Glomerular endothelial cell (primary cell): ENCODE measurements at regions not wholly inside any gene's neighbourhood (a gene's known extent, or its start where the extent isn't known, plus 50 kb on each side); places are given as distances from the start of the nearest gene placed in this dataset.
"Not testable (repeated sequence)": the region's sequence is repeated elsewhere in the genome, so short reads cannot be mapped to it uniquely, and the experiment has no call there.

Experiments
- DNase-seq: peaks from one replicate; pipeline ENCODE4 v3.0.0-alpha.2; 2011; ENCODE audit warnings: low read depth, low spot score; ENCODE audit errors: extremely low read depth

DNA sequence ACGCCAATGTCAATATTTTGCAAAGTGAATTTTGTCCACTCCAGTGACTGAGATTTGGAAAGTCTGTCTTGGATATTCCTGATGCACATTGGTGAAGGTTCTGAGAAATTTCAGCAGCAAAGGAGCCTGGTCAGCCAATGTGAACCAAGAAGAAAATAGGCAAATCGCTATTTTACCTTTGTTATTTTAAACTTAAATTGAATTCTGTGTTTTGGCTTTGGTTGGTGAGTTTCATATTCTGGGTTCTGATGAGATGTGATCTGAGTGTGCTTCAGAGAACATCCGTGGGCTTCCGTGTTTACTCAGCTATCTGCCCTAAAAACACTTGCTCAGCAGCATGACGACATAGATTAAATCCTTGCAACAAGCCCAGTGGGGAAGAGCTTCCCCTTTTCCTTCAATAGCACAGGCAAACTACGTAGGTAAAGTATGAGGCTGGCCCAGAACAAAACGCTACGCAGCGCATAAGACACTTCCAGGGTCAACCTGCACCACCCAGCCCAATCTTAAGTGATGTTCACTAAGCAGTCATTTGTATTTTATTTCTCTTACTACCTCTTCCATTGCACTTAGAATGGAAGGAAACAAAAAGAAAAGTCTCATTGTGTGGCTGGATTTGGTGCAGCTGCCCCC is 176.4 kb upstream of the KAZN start:
- DNase-seq: no peak

DNA sequence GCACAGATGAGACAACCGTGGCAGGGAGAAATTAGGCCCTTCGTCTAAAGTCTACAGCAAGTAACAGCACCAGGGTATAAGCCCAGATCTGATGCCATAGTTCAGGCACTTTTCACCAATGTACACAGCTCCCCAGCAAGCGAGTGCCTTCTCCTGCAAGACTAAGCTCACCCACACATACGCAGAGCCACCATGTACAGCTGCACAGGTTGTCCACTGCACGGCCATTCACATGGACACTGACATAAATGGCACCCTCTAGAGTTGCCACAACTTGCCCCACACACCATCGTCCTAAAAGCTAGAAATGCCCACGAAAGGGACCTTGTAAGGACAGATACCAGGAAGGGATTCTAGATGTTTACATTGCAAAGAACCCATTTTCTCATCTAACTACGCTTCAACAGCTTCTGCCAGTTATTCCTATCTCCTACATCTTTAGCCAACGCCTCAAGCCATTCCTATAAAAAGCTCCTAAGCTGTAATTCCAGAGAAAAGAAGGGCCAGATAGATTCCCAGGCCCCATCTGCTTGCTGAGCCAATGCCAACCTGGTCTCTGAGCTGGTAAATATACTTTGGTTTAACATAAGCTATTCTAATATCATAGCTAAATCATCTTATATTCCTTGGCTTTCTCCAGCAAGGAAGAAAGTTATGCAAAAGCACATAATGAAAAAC is 174.0 kb upstream of the KAZN start:
- no peak for DNase-seq

DNA sequence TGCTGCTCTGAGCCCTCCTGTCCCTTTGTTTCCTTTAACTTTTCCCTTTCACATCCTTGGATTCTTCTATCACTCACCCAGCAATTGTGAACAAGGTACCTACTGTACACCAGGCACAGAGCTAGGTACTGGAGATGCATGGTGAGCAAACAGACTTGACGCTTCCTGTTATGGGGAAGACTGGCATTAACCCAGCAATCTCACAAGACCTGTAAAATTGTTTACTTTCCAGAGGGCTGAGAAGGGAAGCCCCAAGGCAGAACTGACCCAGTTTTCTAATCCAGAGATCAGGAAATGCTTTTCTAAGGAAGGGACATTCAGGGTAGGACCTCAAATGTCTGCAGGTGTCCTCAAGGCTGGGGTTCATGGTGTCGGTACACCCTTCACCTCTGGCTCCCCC is 171.6 kb upstream of the KAZN start:
- DNase-seq: no peak

DNA sequence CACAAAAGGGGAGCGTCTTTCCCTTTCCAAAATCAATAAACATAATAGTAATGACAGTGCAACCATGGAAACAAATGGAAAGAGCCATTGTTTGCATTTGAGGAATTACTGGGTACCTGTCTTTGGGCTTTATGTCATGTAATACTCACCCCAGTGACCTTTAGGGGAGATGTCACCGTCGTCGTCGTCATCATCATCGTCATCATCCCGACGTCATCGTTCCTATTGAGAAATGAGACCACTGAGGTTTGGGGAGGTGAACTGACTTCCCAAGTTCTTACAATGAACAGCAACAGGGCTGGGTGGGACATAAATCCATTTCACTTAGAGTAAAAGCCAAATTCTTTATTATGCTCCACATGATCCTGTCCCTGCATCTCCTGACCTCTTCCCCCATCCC is 168.9 kb upstream of the KAZN start:
- DNase-seq: no peak

DNA sequence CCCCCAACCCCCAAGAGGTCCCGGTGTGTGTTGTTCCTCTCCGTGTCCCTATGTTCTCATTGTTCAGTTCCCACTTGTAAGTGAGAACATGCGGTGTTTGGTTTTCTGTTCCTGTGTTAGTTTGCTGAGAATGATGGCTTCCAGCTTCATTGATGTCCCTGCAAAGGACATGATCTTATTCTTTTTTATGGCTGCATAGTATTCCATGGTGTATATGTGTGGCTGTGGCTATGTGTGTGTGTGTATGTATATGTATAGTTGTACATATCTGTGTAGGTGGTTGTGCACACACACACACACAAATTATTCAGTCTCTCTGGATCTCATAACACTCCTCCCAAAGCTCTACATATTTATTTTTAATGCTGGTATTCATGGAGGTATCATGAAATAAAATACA is 165.8 kb upstream of the KAZN start:
- DNase-seq: not testable (repeated sequence)

DNA sequence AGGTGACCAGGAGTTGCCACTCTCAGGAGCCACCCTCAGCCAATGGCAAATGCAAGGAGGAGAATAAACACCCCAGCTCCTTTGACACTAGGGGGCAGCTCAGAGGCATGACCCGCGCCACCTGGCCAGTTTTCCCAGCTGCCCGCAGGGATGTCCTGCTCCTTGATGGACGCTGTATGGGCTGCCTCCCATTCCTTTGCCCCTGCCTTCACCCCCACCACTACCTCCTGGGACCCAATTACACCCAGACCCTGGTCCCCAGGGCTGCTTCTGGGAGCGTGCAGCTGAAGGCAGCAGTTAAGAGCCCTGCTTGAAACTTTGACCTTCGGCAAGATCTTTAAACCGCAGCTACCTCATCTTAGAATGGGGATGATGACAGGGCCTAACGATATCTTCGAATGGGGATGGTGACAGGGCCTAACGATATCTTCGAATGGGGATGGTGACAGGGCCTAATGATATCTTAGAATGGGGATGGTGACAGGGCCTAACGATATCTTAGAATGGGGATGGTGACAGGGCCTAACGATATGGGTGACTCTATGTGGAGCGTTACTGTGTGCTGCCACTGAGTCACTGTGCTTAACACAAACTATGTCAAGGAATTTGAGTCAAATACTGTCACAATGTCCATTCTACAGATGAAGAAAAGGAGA is 163.0 kb upstream of the KAZN start:
- DNase-seq: no peak

DNA sequence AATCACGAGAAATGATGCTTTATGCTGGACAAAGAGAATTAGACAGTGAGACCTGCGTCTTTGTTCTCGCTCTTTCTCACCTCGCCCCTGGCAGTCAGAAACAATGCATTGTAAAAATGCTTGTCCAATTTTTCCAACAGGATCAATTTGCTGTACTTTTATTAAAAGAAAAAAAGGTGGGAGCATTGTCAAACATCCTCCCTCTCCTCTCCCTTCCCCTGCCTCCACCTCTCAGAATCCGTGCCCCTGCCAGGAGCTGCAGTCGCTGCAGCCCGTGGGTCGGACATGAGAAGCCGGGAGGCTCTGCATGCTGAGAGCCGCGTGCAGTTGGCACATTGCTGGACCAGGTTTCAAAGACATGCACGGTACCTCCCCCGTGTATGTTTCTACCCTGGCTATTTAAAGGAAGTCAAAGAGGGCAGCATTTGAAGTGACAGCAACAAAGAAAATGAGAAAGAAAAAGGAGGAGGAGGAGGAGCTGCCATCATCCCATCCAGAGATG is 161.0 kb upstream of the KAZN start:
- no peak for DNase-seq

DNA sequence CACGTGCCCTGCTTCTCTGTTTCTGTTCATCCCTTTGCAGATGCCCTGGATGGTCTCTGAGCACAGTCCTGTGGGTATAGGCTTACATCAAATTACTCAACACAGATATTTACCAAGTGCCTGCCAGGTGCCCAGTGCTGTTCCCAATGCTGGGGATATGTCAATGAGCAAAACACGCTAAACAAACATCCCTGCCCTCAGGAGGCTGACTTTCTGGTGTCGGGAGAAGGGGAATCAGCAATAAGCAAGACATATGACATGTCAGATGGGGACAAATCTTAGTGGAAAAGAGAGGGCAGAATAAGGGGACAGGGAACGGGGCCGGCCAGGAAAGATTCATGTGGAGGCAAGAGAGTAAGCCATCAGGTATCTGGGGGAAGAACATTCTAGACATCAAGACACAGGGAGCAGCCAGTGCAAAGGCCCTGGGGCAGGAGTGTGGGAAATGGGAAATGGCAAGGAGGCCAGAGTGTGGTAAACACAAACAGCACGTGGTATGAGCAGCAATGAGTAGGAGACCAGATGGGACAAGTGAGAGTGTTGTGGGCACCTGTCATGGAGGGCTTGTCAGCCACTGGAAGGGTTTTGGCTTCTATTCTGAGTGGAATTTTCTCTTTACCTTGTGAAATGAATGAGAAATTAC is 160.2 kb upstream of the KAZN start:
- no peak for DNase-seq

DNA sequence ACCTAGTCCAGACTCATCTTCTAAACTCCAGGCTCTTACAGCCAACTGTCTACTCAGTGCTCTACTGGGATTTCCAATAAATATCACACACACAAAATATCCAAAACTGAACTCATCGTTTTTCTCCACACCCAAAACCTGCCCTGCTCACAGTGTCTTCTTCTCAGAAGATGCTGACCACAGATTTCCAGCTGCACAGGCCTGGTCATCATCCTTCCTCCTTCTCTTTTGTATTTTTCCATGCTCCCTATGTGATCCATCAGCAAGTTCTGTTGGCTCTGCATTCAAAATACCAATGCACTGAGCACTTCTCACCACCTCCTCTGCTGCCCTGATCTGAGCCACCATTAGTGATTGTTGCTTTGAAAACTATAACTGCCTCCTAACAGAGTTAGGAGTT is 159.5 kb upstream of the KAZN start:
- DNase-seq: no peak

DNA sequence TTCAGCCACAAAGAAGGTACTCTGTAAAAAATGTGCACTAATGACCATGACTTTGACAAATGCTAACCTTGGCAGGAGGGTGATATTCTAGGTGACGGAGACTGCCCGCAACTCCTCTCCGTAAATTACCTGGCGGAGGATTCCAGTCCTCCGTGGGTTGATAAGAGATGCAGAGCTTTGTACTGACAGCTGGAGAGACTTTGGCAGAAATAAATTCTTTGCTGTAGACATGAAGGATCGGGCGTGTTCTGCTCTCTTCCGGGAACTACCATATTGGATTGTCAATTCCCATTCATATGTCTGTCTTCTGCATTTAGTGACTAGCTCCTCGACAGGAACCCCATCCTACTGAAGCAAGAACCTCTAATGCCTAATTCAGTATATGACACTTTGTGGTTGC is 158.3 kb upstream of the KAZN start:
- DNase-seq: no peak

DNA sequence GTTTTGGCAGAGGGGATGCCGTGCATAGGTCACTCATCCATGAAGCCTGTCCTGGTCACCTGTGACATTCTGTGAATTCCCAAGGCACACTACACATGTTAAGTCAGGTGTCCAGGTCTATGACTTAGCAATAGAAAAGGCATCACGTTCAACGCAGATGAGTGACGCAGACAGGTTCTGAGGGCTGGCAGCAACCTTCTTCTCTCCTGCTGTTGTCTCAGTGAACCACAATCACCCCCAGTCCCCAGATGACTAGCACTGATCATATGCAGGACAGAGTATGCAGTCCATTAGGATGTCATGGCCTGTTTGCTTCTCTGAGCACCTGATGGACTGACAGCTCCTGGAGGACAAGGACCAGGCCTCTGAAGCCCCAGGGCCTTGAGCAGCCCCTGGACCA is 157.8 kb upstream of the KAZN start:
- DNase-seq: no peak

DNA sequence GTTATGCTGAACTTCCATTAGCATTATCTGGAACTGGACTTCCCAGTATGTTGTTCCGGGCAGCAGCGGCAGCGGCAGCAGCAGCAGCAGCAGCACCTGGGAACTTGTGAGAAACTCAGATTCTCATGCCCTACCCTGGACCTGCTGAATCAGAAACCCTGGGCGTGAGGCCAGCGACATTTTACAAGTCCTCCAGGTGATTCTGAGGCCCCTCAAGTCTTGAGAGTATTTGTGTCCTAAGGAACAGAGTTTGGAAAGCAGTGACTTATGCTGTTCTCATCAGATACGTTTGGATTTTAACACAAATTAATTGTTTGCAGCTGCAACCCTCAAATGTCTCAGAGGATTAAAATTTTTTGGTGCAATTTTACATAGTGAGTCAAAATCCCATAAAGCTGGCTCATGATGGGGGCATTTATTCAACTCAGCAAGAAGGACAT is 157.2 kb upstream of the KAZN start:
- DNase-seq: no peak

DNA sequence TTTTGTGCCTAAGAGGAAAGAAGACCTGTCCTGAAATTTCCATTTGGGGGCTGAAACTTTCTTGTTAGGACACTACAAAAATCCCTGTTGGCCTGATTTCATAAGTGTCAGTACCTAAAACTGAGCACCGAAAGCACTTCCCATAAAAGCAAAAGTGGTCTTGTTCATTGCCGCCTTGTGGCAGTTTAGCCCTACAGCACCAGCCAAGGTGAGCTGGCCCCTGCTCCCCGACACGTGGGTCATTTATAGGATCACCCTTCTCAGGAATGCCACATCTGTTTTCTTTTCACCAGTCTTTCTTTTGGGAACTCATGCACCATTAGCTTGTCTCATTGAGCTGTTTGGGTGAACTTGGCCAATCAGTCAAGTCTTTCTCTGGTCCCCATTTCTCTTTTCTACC is 155.8 kb upstream of the KAZN start:
- DNase-seq: no peak

DNA sequence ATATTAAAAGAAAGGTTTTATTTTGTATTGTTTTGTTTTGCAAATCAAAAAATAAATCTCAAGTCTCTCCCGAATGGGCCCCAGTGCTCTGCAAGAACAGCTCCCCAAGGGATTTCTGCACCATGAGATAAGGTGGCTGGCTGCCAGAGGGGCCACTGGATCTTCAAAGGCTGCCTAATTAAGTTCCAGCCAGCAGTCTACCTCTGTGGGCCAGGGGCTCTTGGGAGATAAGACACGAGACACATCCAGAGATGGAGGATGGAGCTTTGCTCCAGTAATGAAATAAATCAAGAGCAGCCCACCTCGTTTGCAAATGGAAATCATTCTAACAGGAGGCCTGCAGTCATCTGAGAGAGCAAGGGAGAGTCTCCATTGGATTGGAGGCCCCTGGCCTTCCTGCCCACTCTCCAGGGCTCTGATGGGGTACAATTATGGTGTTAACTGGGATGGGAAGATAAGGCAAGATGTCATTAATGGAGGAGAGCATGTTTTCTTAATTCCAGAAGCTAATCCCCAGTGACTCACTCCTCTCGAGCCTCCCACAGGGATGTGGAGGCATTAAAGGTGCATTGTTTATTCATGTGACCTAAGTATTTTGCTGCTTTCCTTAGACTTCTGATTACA is 155.2 kb upstream of the KAZN start:
- no peak for DNase-seq

DNA sequence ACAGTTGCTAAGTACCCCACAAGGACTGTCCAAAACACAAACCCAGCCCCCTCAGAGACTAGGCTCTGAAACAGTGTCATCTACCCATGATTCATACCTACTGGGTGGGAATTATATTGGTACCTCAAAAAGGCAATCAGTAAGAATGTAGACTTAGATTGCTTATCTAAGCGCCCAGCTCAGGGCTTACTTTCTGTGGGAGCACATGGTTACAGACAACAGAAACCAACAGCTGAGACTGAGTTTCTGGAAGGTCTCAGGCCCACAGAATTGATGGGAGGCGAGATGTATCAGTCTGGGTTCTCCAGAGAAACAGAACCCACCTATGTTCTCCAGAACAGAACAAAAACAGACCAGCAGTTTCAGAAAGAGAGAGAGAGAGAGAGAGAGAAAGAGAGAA is 147.3 kb upstream of the KAZN start:
- no peak for DNase-seq

DNA sequence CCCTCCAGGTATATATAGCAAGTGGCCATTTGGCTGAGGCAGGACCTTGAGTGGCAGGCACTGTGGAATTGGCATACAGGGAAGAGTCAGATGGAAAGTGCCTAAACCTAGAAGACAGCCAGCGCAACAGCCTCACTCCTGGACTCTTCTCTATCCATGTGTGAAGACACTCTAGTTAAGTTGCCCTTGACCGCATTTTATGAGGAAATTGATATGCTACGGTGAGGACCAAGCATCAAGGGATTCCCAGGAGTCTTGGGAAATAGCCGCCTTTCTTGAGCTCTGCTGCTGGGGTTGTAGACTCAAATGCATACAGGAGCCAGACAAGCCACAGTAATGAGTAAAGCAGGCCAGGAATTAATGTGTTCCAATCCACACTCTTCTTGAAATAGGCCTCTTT is 145.9 kb upstream of the KAZN start:
- DNase-seq: no peak

DNA sequence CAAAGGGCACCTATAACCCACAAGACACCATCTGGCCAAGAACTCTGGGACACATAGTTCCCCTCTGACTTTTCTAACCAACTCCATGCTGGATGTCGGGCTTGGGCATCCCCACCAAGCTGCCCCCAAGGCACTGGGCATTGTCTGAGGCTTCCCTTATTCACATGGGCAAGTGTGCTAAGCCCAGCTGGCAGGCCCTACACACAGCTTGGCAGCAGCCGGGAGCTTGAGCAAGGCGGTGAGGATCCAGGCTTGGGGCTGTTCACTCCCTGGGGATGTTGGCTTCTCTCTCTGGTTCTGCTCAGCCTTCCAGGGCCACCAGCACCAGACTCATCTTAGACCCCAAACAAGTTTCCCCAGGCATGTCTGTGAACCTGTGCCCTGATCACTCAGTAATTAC is 138.3 kb upstream of the KAZN start:
- no peak for DNase-seq

DNA sequence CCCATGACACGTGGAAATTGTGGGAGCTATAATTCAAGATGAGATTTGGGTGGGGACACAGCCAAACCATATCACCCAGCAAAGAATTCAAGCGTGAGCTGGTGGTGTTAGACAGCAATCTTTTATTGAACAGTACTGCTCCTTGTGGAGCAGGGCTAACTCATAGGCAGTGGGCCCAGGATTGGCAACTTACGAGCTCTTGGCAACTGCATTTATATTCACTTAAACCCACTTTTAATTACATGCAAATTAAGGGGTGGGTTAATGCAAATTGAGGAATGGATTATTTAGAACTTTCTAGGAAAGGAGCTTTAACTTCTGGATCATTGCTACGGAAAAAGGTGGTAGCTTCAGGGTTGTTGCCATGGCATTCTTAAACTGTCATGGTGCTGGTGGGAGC is 135.6 kb upstream of the KAZN start:
- DNase-seq: no peak

DNA sequence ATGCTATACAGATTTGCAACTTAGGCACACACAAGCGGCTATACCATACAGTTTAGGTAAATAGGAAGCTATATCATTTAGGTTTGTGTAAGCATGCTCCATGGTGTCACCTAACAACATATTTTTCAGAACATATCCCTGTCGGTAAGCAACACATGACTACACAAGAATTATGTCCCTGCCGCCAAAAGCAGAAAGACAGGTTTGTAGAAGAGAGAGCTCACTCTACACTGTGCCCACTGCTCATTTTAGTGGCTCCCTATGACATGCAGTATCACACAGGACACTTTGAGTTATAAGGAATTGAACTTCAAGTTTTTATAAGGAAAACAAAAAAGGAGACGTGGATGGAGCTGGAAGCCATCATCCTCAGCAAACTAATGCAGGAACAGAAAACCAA is 132.5 kb upstream of the KAZN start:
- DNase-seq: no peak

DNA sequence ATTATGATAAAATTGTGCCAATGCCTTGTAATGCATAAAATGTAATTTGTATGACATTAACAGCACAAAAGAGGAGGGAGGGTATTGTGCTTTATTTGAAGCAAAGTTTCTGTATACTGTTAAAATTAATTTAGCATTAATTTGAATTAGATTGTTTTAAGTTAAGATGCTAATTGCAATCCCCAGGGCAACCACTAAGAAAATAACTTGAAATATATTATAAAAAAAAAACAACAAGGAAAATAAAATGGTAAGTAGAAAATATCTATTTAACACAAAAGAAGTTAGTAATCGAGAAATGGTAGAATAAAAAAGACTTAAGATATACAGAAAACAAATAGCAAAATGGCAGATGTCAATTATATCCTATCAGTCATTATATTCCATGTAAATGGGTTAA is 131.4 kb upstream of the KAZN start:
- DNase-seq: no peak

DNA sequence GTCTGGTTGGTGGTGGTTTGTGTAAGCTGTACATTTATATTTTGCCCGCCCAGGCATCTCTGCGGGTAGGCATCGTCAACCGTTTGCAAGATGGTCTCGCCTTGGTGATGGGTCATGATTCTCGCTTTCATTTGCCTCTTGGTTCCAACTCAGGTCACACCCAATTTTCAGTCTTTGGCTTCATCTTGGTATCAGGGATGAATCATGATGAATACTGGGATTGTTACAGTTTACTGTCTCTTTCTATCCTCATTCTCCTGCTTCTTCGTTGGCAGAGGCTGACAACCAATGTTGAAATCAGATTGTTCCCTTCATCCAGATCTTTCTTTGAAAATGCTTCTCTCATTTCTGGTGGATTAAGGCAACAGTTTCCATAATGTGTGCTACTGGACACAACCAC is 129.7 kb upstream of the KAZN start:
- DNase-seq: no peak
